ENCODE measurements at regions not wholly inside any gene's neighbourhood (a gene's known extent, or its start where the extent isn't known, plus 50 kb on each side); places are given as distances from the start of the nearest gene placed in this dataset.

DNA sequence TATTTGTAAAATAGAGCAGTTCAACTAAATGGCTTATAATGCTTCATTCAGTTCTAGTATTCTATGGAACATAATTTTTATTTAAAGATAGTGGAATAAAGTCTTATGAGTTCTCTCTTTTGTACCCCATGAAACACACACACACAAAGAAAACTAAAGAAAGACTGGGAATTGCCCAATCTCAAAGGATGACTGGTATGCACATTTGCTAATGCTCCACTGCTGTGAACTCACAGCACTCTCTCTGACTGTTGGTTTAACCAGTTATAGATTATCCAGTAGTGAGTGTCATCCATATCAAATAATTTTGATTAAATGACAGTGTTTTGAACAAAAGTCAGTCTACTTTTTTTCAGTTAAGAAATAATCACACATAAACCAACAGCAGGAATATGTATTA is 1082.4 kb upstream of the B3GALT2 start:
- H3K4me1 ChIP-seq: no peaks in the 10 kb centered on the region
- H3K27me3 ChIP-seq: no peaks in the 10 kb centered on the region
- no peak overlapping the region for H3K27ac ChIP-seq
- intact Hi-C loops (cut with DNase I): no loop called here
- no peaks in the 10 kb centered on the region for H3K36me3 ChIP-seq
- H3K9me3 ChIP-seq: no peaks in the 10 kb centered on the region
- H3K4me3 ChIP-seq (replicated peaks in 1 of 3): no peak overlapping the region
- no peak for DNase-seq
- TF ChIP-seq POLR2A (IDR thresholded peaks at IDR 0.05): no peak
- TF ChIP-seq, protein P1, sequence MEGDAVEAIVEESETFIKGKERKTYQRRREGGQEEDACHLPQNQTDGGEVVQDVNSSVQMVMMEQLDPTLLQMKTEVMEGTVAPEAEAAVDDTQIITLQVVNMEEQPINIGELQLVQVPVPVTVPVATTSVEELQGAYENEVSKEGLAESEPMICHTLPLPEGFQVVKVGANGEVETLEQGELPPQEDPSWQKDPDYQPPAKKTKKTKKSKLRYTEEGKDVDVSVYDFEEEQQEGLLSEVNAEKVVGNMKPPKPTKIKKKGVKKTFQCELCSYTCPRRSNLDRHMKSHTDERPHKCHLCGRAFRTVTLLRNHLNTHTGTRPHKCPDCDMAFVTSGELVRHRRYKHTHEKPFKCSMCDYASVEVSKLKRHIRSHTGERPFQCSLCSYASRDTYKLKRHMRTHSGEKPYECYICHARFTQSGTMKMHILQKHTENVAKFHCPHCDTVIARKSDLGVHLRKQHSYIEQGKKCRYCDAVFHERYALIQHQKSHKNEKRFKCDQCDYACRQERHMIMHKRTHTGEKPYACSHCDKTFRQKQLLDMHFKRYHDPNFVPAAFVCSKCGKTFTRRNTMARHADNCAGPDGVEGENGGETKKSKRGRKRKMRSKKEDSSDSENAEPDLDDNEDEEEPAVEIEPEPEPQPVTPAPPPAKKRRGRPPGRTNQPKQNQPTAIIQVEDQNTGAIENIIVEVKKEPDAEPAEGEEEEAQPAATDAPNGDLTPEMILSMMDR (IDR thresholded peaks at IDR 0.05): no peak

DNA sequence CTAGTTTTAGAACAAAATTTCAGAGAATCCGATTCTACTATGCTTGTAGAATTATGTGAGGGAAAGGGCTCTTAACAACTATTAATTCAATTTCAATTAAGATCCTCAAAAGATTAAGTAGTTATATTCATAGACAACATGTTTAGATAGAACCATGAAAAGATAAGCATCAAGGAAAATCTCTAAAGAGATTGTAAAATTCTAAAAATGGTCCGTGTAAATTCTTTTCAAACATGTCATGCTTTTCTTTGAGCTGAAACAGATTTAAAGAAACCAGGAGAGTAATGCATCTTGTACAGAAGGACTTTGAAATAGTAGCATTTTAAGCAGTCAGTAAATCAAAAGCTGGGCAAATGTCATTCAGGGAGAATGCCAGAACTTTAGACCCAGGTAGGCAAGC is 1080.6 kb upstream of the B3GALT2 start:
- Histone ChIP-seq H3K36me3 (no peaks in the 10 kb centered on the region), H3K4me1 (no peaks in the 10 kb centered on the region), H3K27me3 (no peaks in the 10 kb centered on the region), H3K4me3 (replicated peaks in 1 of 3) (no peak overlapping the region), H3K9me3 (no peaks in the 10 kb centered on the region), H3K27ac (no peak overlapping the region)
- TF ChIP-seq, protein P1 (IDR thresholded peaks at IDR 0.05): no peak
- TF ChIP-seq POLR2A (IDR thresholded peaks at IDR 0.05): no peak
- DNase-seq: no peak
- intact Hi-C loops (cut with DNase I): no loop called here
- WGBS, 2 donors: 76 to 80% methylated on average over 2 of the region's 2 CpGs

DNA sequence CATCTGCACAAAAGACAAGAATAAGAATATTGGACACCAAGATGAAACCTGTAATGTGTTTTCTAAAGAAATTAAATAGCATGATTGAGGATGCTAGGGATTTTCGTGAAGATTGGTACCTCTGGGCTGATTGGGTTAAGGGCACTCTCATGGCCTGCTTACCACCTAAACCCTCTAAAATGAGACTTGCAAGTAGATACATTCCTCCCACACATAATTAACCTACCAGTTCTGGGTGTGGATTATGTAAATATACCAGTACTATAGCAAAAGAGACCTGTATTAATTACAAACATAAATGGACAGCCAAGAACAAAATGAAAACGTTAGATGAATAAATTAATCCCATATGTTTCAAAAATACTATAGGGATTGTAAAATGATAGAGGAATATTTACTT is 1069.6 kb upstream of the B3GALT2 start:
- Histone ChIP-seq H3K27me3 (no peaks in the 10 kb centered on the region), H3K36me3 (no peaks in the 10 kb centered on the region), H3K4me3 (replicated peaks in 1 of 3) (no peak overlapping the region), H3K9me3 (no peaks in the 10 kb centered on the region), H3K27ac (no peak overlapping the region), H3K4me1 (no peaks in the 10 kb centered on the region)
- no peak for TF ChIP-seq POLR2A (IDR thresholded peaks at IDR 0.05)
- TF ChIP-seq, protein P1 (IDR thresholded peaks at IDR 0.05): no peak
- no peak for DNase-seq
- intact Hi-C loops (cut with DNase I): no loop called here
- 75 to 78% methylated on average over 2 of the region's 2 CpGs for WGBS, 2 donors

DNA sequence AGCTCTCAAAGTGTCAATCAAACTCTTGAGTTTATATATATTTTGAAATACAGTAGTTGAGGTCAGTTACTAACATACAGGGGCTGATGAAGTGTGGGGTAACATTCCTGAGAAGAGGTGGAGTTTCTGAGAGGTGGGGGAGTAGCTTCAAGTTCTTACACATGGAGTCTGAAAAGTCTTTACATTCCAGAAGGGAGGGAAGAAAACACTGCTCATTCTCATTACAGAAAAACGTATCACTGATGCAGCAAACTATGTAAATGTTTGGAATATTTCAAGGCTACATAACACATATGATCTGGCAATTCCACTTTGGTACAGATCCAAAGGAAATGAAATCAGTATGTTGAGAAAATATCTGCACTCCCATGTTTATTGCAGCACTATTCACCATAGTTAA is 1065.8 kb upstream of the B3GALT2 start:
- no peaks in the 10 kb centered on the region for H3K36me3 ChIP-seq
- no peaks in the 10 kb centered on the region for H3K9me3 ChIP-seq
- no peak for DNase-seq
- H3K4me1 ChIP-seq: no peaks in the 10 kb centered on the region
- H3K4me3 ChIP-seq (replicated peaks in 1 of 3): no peak overlapping the region
- intact Hi-C loops (cut with DNase I): no loop called here
- H3K27ac ChIP-seq: no peak overlapping the region
- TF ChIP-seq, protein P1 (IDR thresholded peaks at IDR 0.05): no peak
- no peak for TF ChIP-seq POLR2A (IDR thresholded peaks at IDR 0.05)
- H3K27me3 ChIP-seq: no peaks in the 10 kb centered on the region
- WGBS, 2 donors: 51 to 63% methylated on average over 1 of the region's 1 CpG

DNA sequence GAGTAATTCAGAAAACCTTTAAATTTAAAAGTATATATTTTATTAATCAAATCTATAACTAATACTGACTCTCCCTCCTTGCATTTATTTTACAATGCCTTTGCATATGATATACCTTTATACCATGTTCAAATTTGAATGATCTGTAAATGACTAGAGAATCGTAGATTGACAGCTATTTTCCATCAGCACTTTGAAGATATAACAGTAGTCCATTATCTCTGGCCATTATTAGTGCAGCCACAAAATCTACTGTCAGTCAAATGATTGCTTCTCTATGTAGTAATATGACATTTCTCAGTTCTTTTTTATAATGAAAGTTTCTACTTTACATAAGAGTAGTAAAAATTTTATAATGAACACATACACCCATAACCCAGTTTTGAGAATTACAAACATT is 1054.8 kb upstream of the B3GALT2 start:
- 90 to 95% methylated on average over 1 of the region's 1 CpG for WGBS, 2 donors
- H3K9me3 ChIP-seq: no peaks in the 10 kb centered on the region
- no peak overlapping the region for H3K27ac ChIP-seq
- H3K4me3 ChIP-seq (replicated peaks in 1 of 3): no peak overlapping the region
- intact Hi-C loops (cut with DNase I): no loop called here
- no peaks in the 10 kb centered on the region for H3K27me3 ChIP-seq
- no peak for DNase-seq
- H3K36me3 ChIP-seq: no peaks in the 10 kb centered on the region
- no peaks in the 10 kb centered on the region for H3K4me1 ChIP-seq
- no peak for TF ChIP-seq POLR2A (IDR thresholded peaks at IDR 0.05)
- TF ChIP-seq, protein P1 (IDR thresholded peaks at IDR 0.05): no peak

All from thyroid gland (tissue), 4 donors.